ENCODE measurements at regions not wholly inside any gene's neighbourhood (a gene's known extent, or its start where the extent isn't known, plus 50 kb on each side); places are given as distances from the start of the nearest gene placed in this dataset.
A peak's percentile ranks its signal among the peaks of the same experiment; 100 is the strongest.

GRCh38 chr1:29984166-29984861 is 739.1 kb downstream of the MATN1 start:
- Histone ChIP-seq H3K4me3 (ENCODE audit: low read length) (no peak overlapping the region), H3K27ac (ENCODE audit: low read length) (no peak overlapping the region), H3K36me3 (ENCODE audit: control insufficient read depth, insufficient read depth, low read length) (no peaks in the 10 kb centered on the region), H3K4me1 (ENCODE audit: control insufficient read depth, insufficient read depth, low read length) (peaks cover 3% of the 10 kb centered on the region; the same call in 1 of the 2 replicates), H3K9me3 (ENCODE audit: control insufficient read depth, insufficient read depth, low read length) (no peaks in the 10 kb centered on the region), H3K27me3 (ENCODE audit: control insufficient read depth, insufficient read depth, low read length) (no peaks in the 10 kb centered on the region)
- WGBS (ENCODE audit: insufficient coverage, insufficient read length): no CpG with 5 or more reads among the region's 11 CpGs
- no peak for DNase-seq (ENCODE audit: low read depth, low spot score)

GRCh38 chr1:29983321-29983720 is 740.1 kb downstream of the MATN1 start:
- WGBS (ENCODE audit: insufficient coverage, insufficient read length): no CpG with 5 or more reads among the region's 7 CpGs
- Histone ChIP-seq H3K9me3 (ENCODE audit: control insufficient read depth, insufficient read depth, low read length) (no peaks in the 10 kb centered on the region), H3K27me3 (ENCODE audit: control insufficient read depth, insufficient read depth, low read length) (no peaks in the 10 kb centered on the region), H3K4me3 (ENCODE audit: low read length) (no peak overlapping the region), H3K27ac (ENCODE audit: low read length) (no peak overlapping the region), H3K36me3 (ENCODE audit: control insufficient read depth, insufficient read depth, low read length) (no peaks in the 10 kb centered on the region), H3K4me1 (ENCODE audit: control insufficient read depth, insufficient read depth, low read length) (peaks cover 3% of the 10 kb centered on the region; the same call in 1 of the 2 replicates)
- no peak for DNase-seq (ENCODE audit: low read depth, low spot score)

GRCh38 chr1:29981586-29982239 is 741.7 kb downstream of the MATN1 start:
- H3K27me3 ChIP-seq (ENCODE audit: control insufficient read depth, insufficient read depth, low read length): no peaks in the 10 kb centered on the region
- peaks cover 3% of the 10 kb centered on the region; the same call in 1 of the 2 replicates for H3K4me1 ChIP-seq (ENCODE audit: control insufficient read depth, insufficient read depth, low read length)
- no peak overlapping the region for H3K27ac ChIP-seq (ENCODE audit: low read length)
- no peak for DNase-seq (ENCODE audit: low read depth, low spot score)
- no peaks in the 10 kb centered on the region for H3K9me3 ChIP-seq (ENCODE audit: control insufficient read depth, insufficient read depth, low read length)
- H3K36me3 ChIP-seq (ENCODE audit: control insufficient read depth, insufficient read depth, low read length): no peaks in the 10 kb centered on the region
- no peak overlapping the region for H3K4me3 ChIP-seq (ENCODE audit: low read length)
- WGBS (ENCODE audit: insufficient coverage, insufficient read length): no CpG with 5 or more reads among the region's 5 CpGs

GRCh38 chr1:29977550-29977949 is 741.2 kb downstream of the PTPRU start:
- Histone ChIP-seq H3K27me3 (ENCODE audit: control insufficient read depth, insufficient read depth, low read length) (no peaks in the 10 kb centered on the region), H3K36me3 (ENCODE audit: control insufficient read depth, insufficient read depth, low read length) (no peaks in the 10 kb centered on the region), H3K9me3 (ENCODE audit: control insufficient read depth, insufficient read depth, low read length) (no peaks in the 10 kb centered on the region), H3K27ac (ENCODE audit: low read length) (no peak overlapping the region), H3K4me3 (ENCODE audit: low read length) (no peak overlapping the region), H3K4me1 (ENCODE audit: control insufficient read depth, insufficient read depth, low read length) (peaks cover 3% of the 10 kb centered on the region; the same call in 1 of the 2 replicates)
- no peak for DNase-seq (ENCODE audit: low read depth, low spot score)
- WGBS (ENCODE audit: insufficient coverage, insufficient read length): 100% methylated on average over 1 of the region's 4 CpGs

- WGBS (ENCODE audit: insufficient coverage, insufficient read length): no CpG with 5 or more reads among the region's 7 CpGs
- Histone ChIP-seq H3K27me3 (ENCODE audit: control insufficient read depth, insufficient read depth, low read length) (no peaks in the 10 kb centered on the region), H3K36me3 (ENCODE audit: control insufficient read depth, insufficient read depth, low read length) (no peaks in the 10 kb centered on the region), H3K4me3 (ENCODE audit: low read length) (no peak overlapping the region), H3K9me3 (ENCODE audit: control insufficient read depth, insufficient read depth, low read length) (no peaks in the 10 kb centered on the region), H3K4me1 (ENCODE audit: control insufficient read depth, insufficient read depth, low read length) (peaks cover 3% of the 10 kb centered on the region; the same call in 1 of the 2 replicates), H3K27ac (ENCODE audit: low read length) (no peak overlapping the region)
- DNase-seq (ENCODE audit: low read depth, low spot score): no peak
These were observed 738.8 kb downstream of the PTPRU start for GRCh38 chr1:29975036-29975694.

- no peak overlapping the region for H3K27ac ChIP-seq (ENCODE audit: low read length)
- DNase-seq (ENCODE audit: low read depth, low spot score): peak; percentile 57
- no peaks in the 10 kb centered on the region for H3K9me3 ChIP-seq (ENCODE audit: control insufficient read depth, insufficient read depth, low read length)
- WGBS (ENCODE audit: insufficient coverage, insufficient read length): no CpG with 5 or more reads among the region's 1 CpG
- H3K27me3 ChIP-seq (ENCODE audit: control insufficient read depth, insufficient read depth, low read length): no peaks in the 10 kb centered on the region
- H3K4me1 ChIP-seq (ENCODE audit: control insufficient read depth, insufficient read depth, low read length): peaks cover 3% of the 10 kb centered on the region; the same call in 1 of the 2 replicates
- no peaks in the 10 kb centered on the region for H3K36me3 ChIP-seq (ENCODE audit: control insufficient read depth, insufficient read depth, low read length)
- H3K4me3 ChIP-seq (ENCODE audit: low read length): no peak overlapping the region
These were observed 738.0 kb downstream of the PTPRU start for GRCh38 chr1:29974316-29974724.

GRCh38 chr1:29973406-29973805 is 737.1 kb downstream of the PTPRU start:
- WGBS (ENCODE audit: insufficient coverage, insufficient read length): no CpG with 5 or more reads among the region's 3 CpGs
- H3K9me3 ChIP-seq (ENCODE audit: control insufficient read depth, insufficient read depth, low read length): no peaks in the 10 kb centered on the region
- H3K27me3 ChIP-seq (ENCODE audit: control insufficient read depth, insufficient read depth, low read length): no peaks in the 10 kb centered on the region
- no peak overlapping the region for H3K27ac ChIP-seq (ENCODE audit: low read length)
- H3K4me3 ChIP-seq (ENCODE audit: low read length): no peak overlapping the region
- H3K4me1 ChIP-seq (ENCODE audit: control insufficient read depth, insufficient read depth, low read length): peaks cover 3% of the 10 kb centered on the region; the same call in 1 of the 2 replicates
- no peak for DNase-seq (ENCODE audit: low read depth, low spot score)
- H3K36me3 ChIP-seq (ENCODE audit: control insufficient read depth, insufficient read depth, low read length): no peaks in the 10 kb centered on the region

GRCh38 chr1:29972421-29973053 is 736.2 kb downstream of the PTPRU start:
- H3K4me3 ChIP-seq (ENCODE audit: low read length): no peak overlapping the region
- no peaks in the 10 kb centered on the region for H3K27me3 ChIP-seq (ENCODE audit: control insufficient read depth, insufficient read depth, low read length)
- H3K4me1 ChIP-seq (ENCODE audit: control insufficient read depth, insufficient read depth, low read length): peaks cover 3% of the 10 kb centered on the region; the same call in 1 of the 2 replicates
- H3K9me3 ChIP-seq (ENCODE audit: control insufficient read depth, insufficient read depth, low read length): no peaks in the 10 kb centered on the region
- DNase-seq (ENCODE audit: low read depth, low spot score): no peak
- no CpG with 5 or more reads among the region's 5 CpGs for WGBS (ENCODE audit: insufficient coverage, insufficient read length)
- H3K36me3 ChIP-seq (ENCODE audit: control insufficient read depth, insufficient read depth, low read length): no peaks in the 10 kb centered on the region
- H3K27ac ChIP-seq (ENCODE audit: low read length): no peak overlapping the region

- peaks cover 3% of the 10 kb centered on the region; the same call in 1 of the 2 replicates for H3K4me1 ChIP-seq (ENCODE audit: control insufficient read depth, insufficient read depth, low read length)
- no CpG with 5 or more reads among the region's 2 CpGs for WGBS (ENCODE audit: insufficient coverage, insufficient read length)
- no peaks in the 10 kb centered on the region for H3K9me3 ChIP-seq (ENCODE audit: control insufficient read depth, insufficient read depth, low read length)
- no peak overlapping the region for H3K4me3 ChIP-seq (ENCODE audit: low read length)
- DNase-seq (ENCODE audit: low read depth, low spot score): no peak
- no peaks in the 10 kb centered on the region for H3K36me3 ChIP-seq (ENCODE audit: control insufficient read depth, insufficient read depth, low read length)
- no peaks in the 10 kb centered on the region for H3K27me3 ChIP-seq (ENCODE audit: control insufficient read depth, insufficient read depth, low read length)
- no peak overlapping the region for H3K27ac ChIP-seq (ENCODE audit: low read length)
These were observed 735.4 kb downstream of the PTPRU start for GRCh38 chr1:29971703-29972102.

GRCh38 chr1:29970747-29971325 is 734.5 kb downstream of the PTPRU start:
- H3K27me3 ChIP-seq (ENCODE audit: control insufficient read depth, insufficient read depth, low read length): no peaks in the 10 kb centered on the region
- H3K4me1 ChIP-seq (ENCODE audit: control insufficient read depth, insufficient read depth, low read length): peaks cover 3% of the 10 kb centered on the region; the same call in 1 of the 2 replicates
- no peaks in the 10 kb centered on the region for H3K9me3 ChIP-seq (ENCODE audit: control insufficient read depth, insufficient read depth, low read length)
- no peak overlapping the region for H3K27ac ChIP-seq (ENCODE audit: low read length)
- H3K36me3 ChIP-seq (ENCODE audit: control insufficient read depth, insufficient read depth, low read length): no peaks in the 10 kb centered on the region
- DNase-seq (ENCODE audit: low read depth, low spot score): no peak
- no CpG with 5 or more reads among the region's 7 CpGs for WGBS (ENCODE audit: insufficient coverage, insufficient read length)
- no peak overlapping the region for H3K4me3 ChIP-seq (ENCODE audit: low read length)
